CD4-positive, alpha-beta T cell treated with Interleukin-1 beta for 1 hour (primary cell): ENCODE measurements at regions not wholly inside any gene's neighbourhood (a gene's known extent, or its start where the extent isn't known, plus 50 kb on each side); places are given as distances from the start of the nearest gene placed in this dataset.

Source experiments
- DNase-seq, 2 donors: peaks; one replicate each; pipeline ENCODE4 v3.0.0-alpha.2; 2020 to 2022

- DNase-seq = no peak
Observed at GRCh38 chr18:37662546-37663339, 97.1 kb upstream of the CELF4 start.

- no peak for DNase-seq
Observed at GRCh38 chr18:37662099-37662498, 96.5 kb upstream of the CELF4 start.

GRCh38 chr18:37661478-37661877, 95.9 kb upstream of the CELF4 start:
- no peak for DNase-seq

GRCh38 chr18:37661061-37661460, 95.5 kb upstream of the CELF4 start:
- DNase-seq = no peak

- no peak for DNase-seq
Observed at GRCh38 chr18:37660658-37661057, 95.1 kb upstream of the CELF4 start.

- DNase-seq = no peak
Observed at GRCh38 chr18:37659906-37660305, 94.3 kb upstream of the CELF4 start.

- DNase-seq = no peak
Observed at GRCh38 chr18:37658894-37659293, 93.3 kb upstream of the CELF4 start.

- no peak for DNase-seq
Observed at GRCh38 chr18:37657493-37657892, 91.9 kb upstream of the CELF4 start.

- no peak for DNase-seq
Observed at GRCh38 chr18:37654731-37655369, 89.3 kb upstream of the CELF4 start.

- DNase-seq = no peak
Observed at GRCh38 chr18:37654034-37654433, 88.4 kb upstream of the CELF4 start.

- no peak for DNase-seq
Observed at GRCh38 chr18:37653618-37654017, 88.0 kb upstream of the CELF4 start.

- no peak for DNase-seq
Observed at GRCh38 chr18:37649930-37650329, 84.3 kb upstream of the CELF4 start.

GRCh38 chr18:37649416-37649815, 83.8 kb upstream of the CELF4 start:
- no peak for DNase-seq

GRCh38 chr18:37641573-37641972, 76.0 kb upstream of the CELF4 start:
- no peak for DNase-seq

GRCh38 chr18:37640504-37640903, 74.9 kb upstream of the CELF4 start:
- DNase-seq = no peak

GRCh38 chr18:37639846-37640245, 74.2 kb upstream of the CELF4 start:
- DNase-seq = no peak

GRCh38 chr18:37637478-37637850, 71.9 kb upstream of the CELF4 start:
- no peak for DNase-seq

GRCh38 chr18:37636831-37637477, 71.4 kb upstream of the CELF4 start:
- no peak for DNase-seq

GRCh38 chr18:37634516-37634915, 68.9 kb upstream of the CELF4 start:
- DNase-seq = no peak

GRCh38 chr18:37631422-37631821, 65.8 kb upstream of the CELF4 start:
- no peak for DNase-seq

GRCh38 chr18:37630334-37630733, 64.7 kb upstream of the CELF4 start:
- DNase-seq = no peak

GRCh38 chr18:37628470-37629220, 63.0 kb upstream of the CELF4 start:
- no peak for DNase-seq

- DNase-seq = no peak
Observed at GRCh38 chr18:37624318-37624717, 58.7 kb upstream of the CELF4 start.
